ENCODE measurements at regions not wholly inside any gene's neighbourhood (a gene's known extent, or its start where the extent isn't known, plus 50 kb on each side); places are given as distances from the start of the nearest gene placed in this dataset.

GRCh38 chr3:170764017-170764416 lies 106.0 kb downstream of the RPL22L1 start:
- no peak overlapping the region for H3K4me3 ChIP-seq (ENCODE audit: low read depth, low read length)
- DNase-seq (ENCODE audit: low read depth) = no peak
- TF ChIP-seq CTCF (IDR thresholded peaks at IDR 0.05; ENCODE audit: insufficient read depth, low read depth, low read length) = no peak

DNA sequence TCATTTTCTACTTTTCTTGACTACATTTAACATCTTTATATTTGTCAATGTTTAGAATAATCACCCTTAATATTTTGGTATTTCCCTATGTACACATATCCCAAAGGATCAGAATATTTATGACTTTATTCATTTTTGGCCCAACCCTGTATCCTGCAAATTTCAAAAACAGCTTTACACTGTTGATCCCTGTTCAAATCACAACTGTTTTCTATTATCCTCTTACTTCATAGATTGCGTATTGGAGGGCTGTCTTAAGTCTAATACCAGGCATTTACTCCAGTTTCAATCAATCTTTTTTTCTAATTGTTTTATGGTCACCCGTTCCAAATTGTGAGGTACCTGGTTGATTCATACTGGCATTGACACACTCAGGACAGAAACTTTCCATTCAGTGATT lies 107.9 kb downstream of the RPL22L1 start:
- no peak for TF ChIP-seq CTCF (IDR thresholded peaks at IDR 0.05; ENCODE audit: insufficient read depth, low read depth, low read length)
- no peak overlapping the region for H3K4me3 ChIP-seq (ENCODE audit: low read depth, low read length)
- no peak for DNase-seq (ENCODE audit: low read depth)

DNA sequence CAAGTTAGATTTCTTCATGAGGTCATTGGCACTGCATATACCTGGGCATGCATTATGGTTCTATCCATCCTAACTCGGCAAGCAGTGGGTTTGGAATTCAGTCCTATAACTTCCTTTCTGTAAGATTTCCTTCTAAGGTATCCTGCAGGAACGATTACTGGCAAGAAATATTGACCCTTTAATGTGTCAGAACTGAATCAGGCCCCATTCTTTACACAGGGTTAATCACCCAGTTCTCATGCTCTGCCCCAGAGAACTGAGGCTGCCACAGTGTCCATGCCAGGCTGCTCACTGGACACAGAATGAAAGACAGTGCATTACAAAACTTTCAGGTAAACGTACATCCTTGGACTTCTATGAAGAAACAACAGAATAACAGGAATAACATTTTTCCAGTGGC lies 108.9 kb downstream of the RPL22L1 start:
- DNase-seq (ENCODE audit: low read depth) = no peak
- TF ChIP-seq CTCF (IDR thresholded peaks at IDR 0.05; ENCODE audit: insufficient read depth, low read depth, low read length) = no peak
- no peak overlapping the region for H3K4me3 ChIP-seq (ENCODE audit: low read depth, low read length)

GRCh38 chr3:170760174-170760526 lies 109.8 kb downstream of the RPL22L1 start:
- H3K4me3 ChIP-seq (ENCODE audit: low read depth, low read length) = no peak overlapping the region
- TF ChIP-seq CTCF (IDR thresholded peaks at IDR 0.05; ENCODE audit: insufficient read depth, low read depth, low read length) = no peak
- peak; percentile 58 for DNase-seq (ENCODE audit: low read depth)

DNA sequence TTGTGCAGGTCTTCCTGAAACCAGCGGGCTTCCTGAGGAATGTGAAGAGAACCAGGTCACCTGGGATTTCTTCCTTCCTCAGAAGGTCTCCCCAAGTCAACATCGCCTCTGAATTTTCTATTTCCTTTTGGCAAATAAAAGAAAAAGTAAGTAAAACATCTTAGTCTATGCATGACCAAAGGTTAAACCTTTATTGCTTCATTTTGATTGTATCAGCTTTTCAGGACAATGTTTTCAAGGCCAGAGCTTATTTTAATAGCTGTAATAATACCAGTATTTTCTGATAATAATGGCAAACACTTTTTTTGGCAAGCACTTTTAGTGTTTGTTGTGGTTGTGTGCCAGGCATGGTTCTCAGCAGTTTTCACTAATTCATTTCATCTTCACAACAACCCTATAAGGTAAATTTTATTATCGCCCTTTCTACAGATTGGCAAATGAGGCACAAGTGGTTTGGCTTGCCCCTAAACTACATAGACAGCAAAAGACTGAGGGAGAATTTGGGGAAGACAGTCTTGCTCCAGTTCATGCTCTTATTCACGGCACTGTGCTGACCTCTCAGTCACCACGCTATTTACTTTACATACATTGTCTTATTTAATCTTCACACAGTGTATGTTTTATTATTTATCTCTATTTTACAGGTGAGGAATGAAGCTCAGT lies 110.4 kb downstream of the RPL22L1 start:
- no peak for DNase-seq (ENCODE audit: low read depth)
- no peak overlapping the region for H3K4me3 ChIP-seq (ENCODE audit: low read depth, low read length)
- TF ChIP-seq CTCF (IDR thresholded peaks at IDR 0.05; ENCODE audit: insufficient read depth, low read depth, low read length) = no peak

DNA sequence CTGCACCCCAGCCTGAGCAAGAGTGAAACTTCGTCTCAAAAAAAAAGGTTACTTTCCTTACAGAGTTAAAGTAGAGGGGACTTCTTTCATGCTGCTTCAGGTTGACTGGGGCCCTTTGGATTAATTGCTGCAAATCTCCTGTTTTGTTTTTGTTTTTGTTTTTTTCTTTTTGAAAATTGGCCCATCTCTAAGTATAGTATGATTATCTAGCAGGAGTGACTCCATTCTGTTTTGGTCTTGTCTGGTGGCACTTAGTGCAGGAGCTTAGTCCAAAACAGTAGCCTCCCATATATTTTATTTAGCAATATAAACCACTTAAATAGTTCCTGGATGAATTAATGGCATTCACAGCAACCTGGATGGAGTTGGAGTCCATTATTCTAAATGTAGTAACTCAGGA lies 113.0 kb downstream of the RPL22L1 start:
- no peak overlapping the region for H3K4me3 ChIP-seq (ENCODE audit: low read depth, low read length)
- TF ChIP-seq CTCF (IDR thresholded peaks at IDR 0.05; ENCODE audit: insufficient read depth, low read depth, low read length) = no peak
- DNase-seq (ENCODE audit: low read depth) = no peak

DNA sequence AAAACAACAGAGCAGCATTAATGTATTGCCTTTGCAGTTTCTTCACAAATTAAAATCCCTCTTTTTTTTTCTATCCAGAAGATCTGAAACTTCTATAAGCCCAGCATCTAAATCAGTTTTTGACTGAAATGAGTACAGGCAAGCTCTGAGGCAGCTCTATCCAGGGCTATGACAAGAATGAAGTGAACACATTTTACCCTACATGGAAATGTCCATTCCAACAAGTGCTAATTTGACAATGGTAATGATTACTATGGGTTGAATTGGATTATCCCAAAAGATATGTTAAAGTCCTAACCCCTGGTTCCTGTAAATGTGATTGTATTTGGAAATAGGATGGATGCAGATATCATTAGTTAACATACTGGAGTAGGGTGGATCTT lies 115.7 kb downstream of the RPL22L1 start:
- no peak for TF ChIP-seq CTCF (IDR thresholded peaks at IDR 0.05; ENCODE audit: insufficient read depth, low read depth, low read length)
- no peak for DNase-seq (ENCODE audit: low read depth)
- no peak overlapping the region for H3K4me3 ChIP-seq (ENCODE audit: low read depth, low read length)
